HCT116 (cell line): ENCODE measurements at regions not wholly inside any gene's neighbourhood (a gene's known extent, or its start where the extent isn't known, plus 50 kb on each side); places are given as distances from the start of the nearest gene placed in this dataset.

Source experiments
- ATAC-seq: fragments of 200-7000 bp; cut with Tn5 transposase; 2 replicates; pipeline ENCODE4 v1.9.1; 2020; ENCODE audit warnings: mild to moderate bottlenecking, moderate library complexity
- BruUV-seq: library from RNA; stranded (reverse); fragments of 400-500 nt; replicated peaks from 2 replicates; lab custom pipeline; 2021; lab: Mats Ljungman, UMichigan
- CTCF ChIA-PET: fragments of 300-600 bp; sonication (Branson Sonifier 250); formaldehyde crosslinking; loops from one replicate; lab custom pipeline; 2021; ENCODE audit warnings: antibody characterized with exemption; lab: Charles Lee
- POLR2A ChIA-PET: fragments of 300-600, 350-600 bp; sonication (Branson Sonifier 250); formaldehyde crosslinking; loops from one replicate; lab custom pipeline; 2021; ENCODE audit warnings: antibody characterized with exemption; lab: Charles Lee
- RAD21 ChIA-PET, 2 experiments: fragments of 300-600 bp; sonication (Branson Sonifier 250); formaldehyde crosslinking; loops; one replicate each; lab custom pipeline; 2023; ENCODE audit warnings: low total read pairs in 2 of 2; ENCODE audit not compliant: uncharacterized antibody in 2 of 2, unreplicated experiment in 2 of 2, low non-redundant PET in 1 of 2; lab: Charles Lee
- DNase-seq: peaks from one replicate; pipeline ENCODE4 v3.0.0-alpha.2; 2010; ENCODE audit warnings: low read depth, low spot score
- H2AFZ ChIP-seq: fragments of 200-600 bp; shearing (Covaris generic), sonication (generic); 2 replicates; pipeline ENCODE4 v1.6.1; 2017; ENCODE audit warnings: low read depth, mixed run types, mixed read lengths, antibody characterized with exemption, low read length; ENCODE audit not compliant: poor library complexity, severe bottlenecking
- H3K27ac ChIP-seq: 2 replicates; pipeline ENCODE4 v1.5.1; 2012; ENCODE audit warnings: low read depth, low read length
- H3K27me3 ChIP-seq: fragments of 200-600 bp; sonication (generic); 2 replicates; pipeline ENCODE4 v1.6.1; 2016; ENCODE audit warnings: mixed run types, low read length, mixed read lengths; ENCODE audit not compliant: insufficient read depth
- H3K36me3 ChIP-seq, 2 experiments: fragments of 200-500 bp in 1 of 2; fragments of 200-600 bp in 1 of 2; sonication (Bioruptor generic) in 1 of 2; sonication (generic) in 1 of 2; 2 replicates each; pipeline versions ENCODE4 v1.5.1 to v1.6.1; 2014 to 2016; ENCODE audit warnings: low read length in 2 of 2, inconsistent platforms in 1 of 2, mixed read lengths in 1 of 2, mixed run types in 1 of 2; ENCODE audit not compliant: insufficient read depth in 2 of 2, control insufficient read depth in 1 of 2
- H3K4me1 ChIP-seq, 2 experiments: fragments of 200-600 bp in 1 of 2; sonication (generic) in 1 of 2; 2 replicates each; pipeline versions ENCODE4 v1.5.1 to v1.6.1; 2012 to 2017; ENCODE audit warnings: low read length in 2 of 2, inconsistent platforms in 1 of 2, mild to moderate bottlenecking in 1 of 2, mixed read lengths in 1 of 2, mixed run types in 1 of 2, moderate library complexity in 1 of 2; ENCODE audit not compliant: insufficient read depth in 2 of 2, control insufficient read depth in 1 of 2
- H3K4me2 ChIP-seq: fragments of 200-600 bp; sonication (generic); 2 replicates; pipeline ENCODE4 v1.6.1; 2017; ENCODE audit warnings: mixed run types, low read length, mixed read lengths
- H3K4me3 ChIP-seq, 2 experiments: fragments of 200-600 bp in 1 of 2; sonication (generic) in 1 of 2; replicated peaks in 1 of 2; 2 replicates each; pipeline ENCODE4 v1.5.1; 2011 to 2016; ENCODE audit warnings: low read length in 2 of 2, control low read depth in 1 of 2, low read depth in 1 of 2, mild to moderate bottlenecking in 1 of 2, mixed read lengths in 1 of 2, mixed run types in 1 of 2
- H3K79me2 ChIP-seq: fragments of 200-600 bp; sonication (generic); 2 replicates; pipeline ENCODE4 v1.6.1; 2017; ENCODE audit warnings: mild to moderate bottlenecking, mixed run types, low read length, moderate library complexity, mixed read lengths; ENCODE audit not compliant: insufficient read depth
- H3K9ac ChIP-seq: fragments of 200-600 bp; sonication (generic); 2 replicates; pipeline ENCODE4 v1.6.1; 2016; ENCODE audit warnings: low read length, mixed read lengths
- H3K9me2 ChIP-seq: fragments of 200-600 bp; sonication (generic), shearing (Covaris generic); 2 replicates; pipeline ENCODE4 v1.6.1; 2017; ENCODE audit warnings: mixed run types, mild to moderate bottlenecking, moderate library complexity; ENCODE audit not compliant: insufficient read depth
- H3K9me3 ChIP-seq, 2 experiments: fragments of 200-500 bp in 1 of 2; fragments of 200-600 bp in 1 of 2; sonication (Bioruptor generic) in 1 of 2; sonication (generic) in 1 of 2; 2 replicates each; pipeline ENCODE4 v1.6.1; 2014 to 2017; ENCODE audit warnings: low read length in 2 of 2, mixed read lengths in 2 of 2, inconsistent platforms in 1 of 2, low read depth in 1 of 2, mild to moderate bottlenecking in 1 of 2, mixed run types in 1 of 2, moderate library complexity in 1 of 2; ENCODE audit not compliant: control insufficient read depth in 1 of 2, insufficient read depth in 1 of 2
- H4K20me1 ChIP-seq: fragments of 200-600 bp; sonication (generic), shearing (Covaris generic); 2 replicates; pipeline ENCODE4 v1.6.1; 2017; ENCODE audit warnings: mixed run types, mild to moderate bottlenecking, moderate library complexity; ENCODE audit not compliant: insufficient read depth
- CBX3 ChIP-seq: IDR thresholded peaks from 2 replicates; pipeline ENCODE4 v1.6.1; 2012; ENCODE audit warnings: low read depth
- CEBPB ChIP-seq: IDR thresholded peaks from 2 replicates; pipeline ENCODE4 v1.6.1; 2012; ENCODE audit warnings: low read depth
- EGR1 ChIP-seq: IDR thresholded peaks from 2 replicates; pipeline ENCODE4 v1.6.1; 2012; ENCODE audit warnings: low read depth
- ELF1 ChIP-seq: IDR thresholded peaks from 2 replicates; pipeline ENCODE4 v1.6.1; 2012; ENCODE audit warnings: low read depth, borderline replicate concordance
- EZH2 ChIP-seq: fragments of 200-600 bp; sonication (generic); IDR thresholded peaks from 2 replicates; pipeline ENCODE4 v1.6.1; 2017; ENCODE audit warnings: antibody characterized with exemption, mixed run types
- EZH2phosphoT487 ChIP-seq: fragments of 200-600 bp; IDR thresholded peaks from 2 replicates; pipeline ENCODE4 v1.6.1; 2018; ENCODE audit warnings: antibody characterized with exemption, borderline replicate concordance
- JUND ChIP-seq: IDR thresholded peaks from 2 replicates; pipeline ENCODE4 v1.6.1; 2012
- POLR2A ChIP-seq: IDR thresholded peaks from 2 replicates; pipeline ENCODE4 v1.7.0; 2011; ENCODE audit warnings: borderline replicate concordance; ENCODE audit not compliant: insufficient read depth, insufficient read length; ENCODE audit errors: extremely low read depth
- RAD21 ChIP-seq: IDR thresholded peaks from 2 replicates; pipeline ENCODE4 v1.6.1; 2012; ENCODE audit warnings: low read depth, mild to moderate bottlenecking
- SIN3A ChIP-seq: IDR thresholded peaks from 2 replicates; pipeline ENCODE4 v1.6.1; 2012; ENCODE audit warnings: low read depth
- TCF7L2 ChIP-seq: IDR thresholded peaks from 2 replicates; pipeline ENCODE4 v1.7.0; 2011; ENCODE audit warnings: borderline replicate concordance, inconsistent platforms; ENCODE audit not compliant: insufficient read depth, insufficient read length; ENCODE audit errors: extremely low read depth
- YY1 ChIP-seq: IDR thresholded peaks from 2 replicates; pipeline ENCODE4 v1.6.1; 2011; ENCODE audit warnings: low read length, low read depth, moderate library complexity, mild to moderate bottlenecking; ENCODE audit not compliant: insufficient replicate concordance; ENCODE audit errors: extremely low read depth
- ZFX ChIP-seq: fragments of 450-650 bp; IDR thresholded peaks from 2 replicates; pipeline ENCODE4 v1.6.1; 2017
- ZNF274 ChIP-seq: fragments of 200-500 bp; sonication (Bioruptor generic); IDR thresholded peaks from 2 replicates; pipeline ENCODE4 v1.6.1; 2014; ENCODE audit warnings: mild to moderate bottlenecking, low read depth, low read length, inconsistent platforms
- intact Hi-C: fragments of 100-400 bp; cut with micrococcal nuclease; formaldehyde crosslinking; loops from 2 replicates; pipeline ENCODE4 v1.10.0; 2022
- TF ChIP-seq, protein P1 (sequence below), 3 experiments: fragments of 200-600 bp in 1 of 3; sonication (generic) in 1 of 3; IDR thresholded peaks in 2 of 3; conservative IDR thresholded peaks in 1 of 3; 2 replicates each; pipeline ENCODE4 v1.5.1; 2012 to 2017; ENCODE audit warnings: low read depth in 2 of 3, low read length in 2 of 3, antibody characterized with exemption in 1 of 3, borderline replicate concordance in 1 of 3, control low read depth in 1 of 3, mild to moderate bottlenecking in 1 of 3, mixed read lengths in 1 of 3, mixed run types in 1 of 3, moderate library complexity in 1 of 3; ENCODE audit not compliant: insufficient read depth in 1 of 3
- TF ChIP-seq, protein P2 (sequence below): IDR thresholded peaks from 2 replicates; pipeline ENCODE4 v1.6.1; 2012; ENCODE audit warnings: low read depth
- TF ChIP-seq, protein P3 (sequence below): IDR thresholded peaks from 2 replicates; pipeline ENCODE4 v1.6.1; 2012
- TF ChIP-seq, protein P4 (sequence below): IDR thresholded peaks from 2 replicates; pipeline ENCODE4 v1.6.1; 2012

DNA sequence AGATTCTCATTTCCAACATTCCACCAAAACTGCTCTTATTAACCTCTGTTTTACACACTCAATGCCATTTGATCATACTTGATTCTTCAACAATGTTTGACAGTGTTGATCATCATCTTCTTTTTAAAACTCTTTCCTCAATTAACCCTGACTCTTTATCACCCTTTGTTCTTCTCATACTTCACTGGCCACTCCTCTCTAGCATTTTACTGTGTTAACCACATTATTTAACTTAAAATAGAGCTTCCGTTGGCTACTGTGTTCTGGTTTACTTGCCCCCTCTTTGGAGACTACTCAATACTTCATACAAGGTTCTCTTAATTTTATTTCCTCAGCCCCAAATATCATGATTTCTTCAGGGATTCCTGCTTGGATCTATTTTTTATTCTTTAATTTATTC, 121.1 kb upstream of the SPRY2 start:
- H3K9me2 ChIP-seq, result no peaks in the 10 kb centered on the region
- H3K4me3 ChIP-seq, result no peak overlapping the region
- no peaks in the 10 kb centered on the region for H3K4me1 ChIP-seq
- ChIA-PET CTCF (no interaction called here), POLR2A (no interaction called here), RAD21 (no interaction called here)
- H4K20me1 ChIP-seq, result no peaks in the 10 kb centered on the region
- no peaks in the 10 kb centered on the region for H3K9me3 ChIP-seq
- H3K4me2 ChIP-seq, result no peak overlapping the region
- ATAC-seq, result no peak
- no peak overlapping the region for H3K27ac ChIP-seq
- H2AFZ ChIP-seq, result no peak overlapping the region
- DNase-seq, result no peak
- H3K9ac ChIP-seq, result no peak overlapping the region
- H3K36me3 ChIP-seq, result no peaks in the 10 kb centered on the region
- intact Hi-C loops, result no loop called here
- no TSS peak for BruUV-seq
- no peaks in the 10 kb centered on the region for H3K79me2 ChIP-seq
- TF ChIP-seq CBX3 (no peak), SIN3A (no peak), ZFX (no peak), ELF1 (no peak), CEBPB (no peak), POLR2A (no peak), EZH2phosphoT487 (no peak), YY1 (no peak), EGR1 (no peak), JUND (no peak), EZH2 (no peak), TCF7L2 (no peak), ZNF274 (no peak), RAD21 (no peak)
- no peaks in the 10 kb centered on the region for H3K27me3 ChIP-seq

DNA sequence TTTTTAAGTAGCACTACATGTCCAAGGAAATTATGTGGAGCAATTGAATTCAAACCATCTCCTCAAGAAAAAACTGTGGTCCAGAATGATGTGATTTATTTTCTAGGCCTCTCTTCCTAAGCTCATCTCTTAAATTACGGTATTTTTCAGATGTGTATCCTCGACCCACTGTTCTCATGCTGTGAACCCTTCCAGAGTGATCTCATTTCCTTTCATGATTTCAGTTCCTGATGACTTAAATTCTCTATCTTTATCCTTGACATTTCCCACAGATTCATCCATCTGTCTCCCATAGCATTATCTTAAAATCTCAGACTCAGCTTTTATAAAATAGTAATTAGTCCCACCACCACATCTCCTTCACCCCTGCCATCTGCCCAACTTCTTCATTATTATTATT, 117.6 kb upstream of the SPRY2 start:
- ChIA-PET CTCF (no interaction called here), RAD21 (no interaction called here), POLR2A (no interaction called here)
- intact Hi-C loops, result no loop called here
- no peaks in the 10 kb centered on the region for H3K36me3 ChIP-seq
- H3K27me3 ChIP-seq, result no peaks in the 10 kb centered on the region
- no peaks in the 10 kb centered on the region for H3K79me2 ChIP-seq
- H4K20me1 ChIP-seq, result no peaks in the 10 kb centered on the region
- H3K9me2 ChIP-seq, result no peaks in the 10 kb centered on the region
- H3K4me3 ChIP-seq, result no peak overlapping the region
- no peak overlapping the region for H3K27ac ChIP-seq
- BruUV-seq, result no TSS peak
- no peaks in the 10 kb centered on the region for H3K4me1 ChIP-seq
- ATAC-seq (no peak), DNase-seq (no peak)
- no peak overlapping the region for H3K4me2 ChIP-seq
- H2AFZ ChIP-seq, result no peak overlapping the region
- no peaks in the 10 kb centered on the region for H3K9me3 ChIP-seq
- H3K9ac ChIP-seq, result no peak overlapping the region
- TF ChIP-seq, protein P1, sequence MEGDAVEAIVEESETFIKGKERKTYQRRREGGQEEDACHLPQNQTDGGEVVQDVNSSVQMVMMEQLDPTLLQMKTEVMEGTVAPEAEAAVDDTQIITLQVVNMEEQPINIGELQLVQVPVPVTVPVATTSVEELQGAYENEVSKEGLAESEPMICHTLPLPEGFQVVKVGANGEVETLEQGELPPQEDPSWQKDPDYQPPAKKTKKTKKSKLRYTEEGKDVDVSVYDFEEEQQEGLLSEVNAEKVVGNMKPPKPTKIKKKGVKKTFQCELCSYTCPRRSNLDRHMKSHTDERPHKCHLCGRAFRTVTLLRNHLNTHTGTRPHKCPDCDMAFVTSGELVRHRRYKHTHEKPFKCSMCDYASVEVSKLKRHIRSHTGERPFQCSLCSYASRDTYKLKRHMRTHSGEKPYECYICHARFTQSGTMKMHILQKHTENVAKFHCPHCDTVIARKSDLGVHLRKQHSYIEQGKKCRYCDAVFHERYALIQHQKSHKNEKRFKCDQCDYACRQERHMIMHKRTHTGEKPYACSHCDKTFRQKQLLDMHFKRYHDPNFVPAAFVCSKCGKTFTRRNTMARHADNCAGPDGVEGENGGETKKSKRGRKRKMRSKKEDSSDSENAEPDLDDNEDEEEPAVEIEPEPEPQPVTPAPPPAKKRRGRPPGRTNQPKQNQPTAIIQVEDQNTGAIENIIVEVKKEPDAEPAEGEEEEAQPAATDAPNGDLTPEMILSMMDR (IDR thresholded peaks at IDR 0.05 in 2 of 3, conservative IDR thresholded peaks at IDR 0.05 in 1 of 3; ENCODE audit: borderline replicate concordance in 1 of 3, insufficient read depth in 1 of 3, low read depth in 2 of 3, low read length in 2 of 3), result no peak
- no peak for TF ChIP-seq JUND
- TF ChIP-seq, protein P2, sequence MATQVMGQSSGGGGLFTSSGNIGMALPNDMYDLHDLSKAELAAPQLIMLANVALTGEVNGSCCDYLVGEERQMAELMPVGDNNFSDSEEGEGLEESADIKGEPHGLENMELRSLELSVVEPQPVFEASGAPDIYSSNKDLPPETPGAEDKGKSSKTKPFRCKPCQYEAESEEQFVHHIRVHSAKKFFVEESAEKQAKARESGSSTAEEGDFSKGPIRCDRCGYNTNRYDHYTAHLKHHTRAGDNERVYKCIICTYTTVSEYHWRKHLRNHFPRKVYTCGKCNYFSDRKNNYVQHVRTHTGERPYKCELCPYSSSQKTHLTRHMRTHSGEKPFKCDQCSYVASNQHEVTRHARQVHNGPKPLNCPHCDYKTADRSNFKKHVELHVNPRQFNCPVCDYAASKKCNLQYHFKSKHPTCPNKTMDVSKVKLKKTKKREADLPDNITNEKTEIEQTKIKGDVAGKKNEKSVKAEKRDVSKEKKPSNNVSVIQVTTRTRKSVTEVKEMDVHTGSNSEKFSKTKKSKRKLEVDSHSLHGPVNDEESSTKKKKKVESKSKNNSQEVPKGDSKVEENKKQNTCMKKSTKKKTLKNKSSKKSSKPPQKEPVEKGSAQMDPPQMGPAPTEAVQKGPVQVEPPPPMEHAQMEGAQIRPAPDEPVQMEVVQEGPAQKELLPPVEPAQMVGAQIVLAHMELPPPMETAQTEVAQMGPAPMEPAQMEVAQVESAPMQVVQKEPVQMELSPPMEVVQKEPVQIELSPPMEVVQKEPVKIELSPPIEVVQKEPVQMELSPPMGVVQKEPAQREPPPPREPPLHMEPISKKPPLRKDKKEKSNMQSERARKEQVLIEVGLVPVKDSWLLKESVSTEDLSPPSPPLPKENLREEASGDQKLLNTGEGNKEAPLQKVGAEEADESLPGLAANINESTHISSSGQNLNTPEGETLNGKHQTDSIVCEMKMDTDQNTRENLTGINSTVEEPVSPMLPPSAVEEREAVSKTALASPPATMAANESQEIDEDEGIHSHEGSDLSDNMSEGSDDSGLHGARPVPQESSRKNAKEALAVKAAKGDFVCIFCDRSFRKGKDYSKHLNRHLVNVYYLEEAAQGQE, result no peak
- TF ChIP-seq, protein P3, sequence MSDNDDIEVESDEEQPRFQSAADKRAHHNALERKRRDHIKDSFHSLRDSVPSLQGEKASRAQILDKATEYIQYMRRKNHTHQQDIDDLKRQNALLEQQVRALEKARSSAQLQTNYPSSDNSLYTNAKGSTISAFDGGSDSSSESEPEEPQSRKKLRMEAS, result no peak
- TF ChIP-seq ELF1, result no peak
- TF ChIP-seq, protein P4, sequence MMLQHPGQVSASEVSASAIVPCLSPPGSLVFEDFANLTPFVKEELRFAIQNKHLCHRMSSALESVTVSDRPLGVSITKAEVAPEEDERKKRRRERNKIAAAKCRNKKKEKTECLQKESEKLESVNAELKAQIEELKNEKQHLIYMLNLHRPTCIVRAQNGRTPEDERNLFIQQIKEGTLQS, result no peak
- TF ChIP-seq CEBPB, result no peak
- TF ChIP-seq EGR1, result no peak
- TF ChIP-seq YY1, result no peak
